IMR-90 (cell line): ENCODE measurements at regions not wholly inside any gene's neighbourhood (a gene's known extent, or its start where the extent isn't known, plus 50 kb on each side); places are given as distances from the start of the nearest gene placed in this dataset.

ENCODE experiments used
- ATAC-seq: fragments of 200-7000 bp; cut with Tn5 transposase; 2 replicates; pipeline ENCODE4 v1.9.1; 2020; ENCODE audit warnings: low read depth, mild to moderate bottlenecking, moderate library complexity
- BruUV-seq: library from RNA; stranded (reverse); fragments of 400-500 nt; replicated peaks from 2 replicates; lab custom pipeline; 2021; lab: Mats Ljungman, UMichigan
- CTCF ChIA-PET: fragments of 300-600 bp; formaldehyde crosslinking; extraction: SDS; loops from one replicate; lab custom pipeline; 2021; ENCODE audit warnings: antibody characterized with exemption; lab: Yijun Ruan, JAX
- POLR2A ChIA-PET: fragments of 300-600 bp; sonication (Branson Sonifier 250); formaldehyde crosslinking; loops from one replicate; lab custom pipeline; 2022; ENCODE audit warnings: antibody characterized with exemption; ENCODE audit not compliant: unreplicated experiment; lab: Charles Lee
- DNase-seq: peaks from one replicate; pipeline ENCODE4 v3.0.0; 2013
- H2AFZ ChIP-seq: replicated peaks from 2 replicates; pipeline ENCODE3; 2013; ENCODE audit warnings: low read length, mild to moderate bottlenecking; ENCODE audit not compliant: poor library complexity
- H2AK5ac ChIP-seq: 2 replicates; pipeline ENCODE4 v1.6.1; 2013; ENCODE audit warnings: low read depth, low read length, inconsistent platforms
- H2AK9ac ChIP-seq: replicated peaks from 2 replicates; pipeline ENCODE3; 2013; ENCODE audit warnings: mild to moderate bottlenecking, low read depth, low read length, moderate library complexity; ENCODE audit not compliant: poor library complexity
- H2BK120ac ChIP-seq: 2 replicates; pipeline ENCODE4 v1.6.1; 2013; ENCODE audit warnings: low read depth, low read length, inconsistent platforms
- H2BK15ac ChIP-seq: 3 replicates; pipeline ENCODE4 v1.6.1; 2013; ENCODE audit warnings: low read depth, low read length, inconsistent platforms
- H2BK20ac ChIP-seq: 2 replicates; pipeline ENCODE4 v1.6.1; 2013; ENCODE audit warnings: low read depth, mild to moderate bottlenecking, inconsistent platforms, low read length, moderate library complexity
- H2BK5ac ChIP-seq: 2 replicates; pipeline ENCODE4 v1.6.1; 2013; ENCODE audit warnings: mild to moderate bottlenecking, low read depth, low read length, inconsistent platforms; ENCODE audit not compliant: poor library complexity, severe bottlenecking
- H3K14ac ChIP-seq: replicated peaks from 2 replicates; pipeline ENCODE4 v1.6.1; 2013; ENCODE audit warnings: low read depth, low read length, inconsistent platforms
- H3K18ac ChIP-seq: 2 replicates; pipeline ENCODE4 v1.6.1; 2013; ENCODE audit warnings: low read depth, low read length, control low read depth
- H3K23ac ChIP-seq: 2 replicates; pipeline ENCODE4 v1.6.1; 2013; ENCODE audit warnings: low read depth, low read length, inconsistent platforms
- H3K27ac ChIP-seq: 2 replicates; pipeline ENCODE4 v1.5.1; 2013; ENCODE audit warnings: mild to moderate bottlenecking, control low read depth, low read length; ENCODE audit not compliant: insufficient read depth
- H3K27me3 ChIP-seq: 2 replicates; pipeline ENCODE4 v1.6.1; 2013; ENCODE audit warnings: low read length; ENCODE audit not compliant: control insufficient read depth, insufficient read depth
- H3K36me3 ChIP-seq: 2 replicates; pipeline ENCODE4 v1.6.1; 2013; ENCODE audit warnings: low read length, mixed read lengths; ENCODE audit not compliant: control insufficient read depth, insufficient read depth
- H3K4ac ChIP-seq: 2 replicates; pipeline ENCODE4 v1.6.1; 2013; ENCODE audit warnings: low read depth, low read length, inconsistent platforms
- H3K4me1 ChIP-seq: 2 replicates; pipeline ENCODE4 v1.6.1; 2013; ENCODE audit warnings: low read length, mixed read lengths; ENCODE audit not compliant: control insufficient read depth, insufficient read depth
- H3K4me2 ChIP-seq: 2 replicates; pipeline ENCODE4 v1.6.1; 2013; ENCODE audit warnings: low read depth, mild to moderate bottlenecking, control low read depth, low read length, moderate library complexity
- H3K4me3 ChIP-seq: 2 replicates; pipeline ENCODE4 v1.5.1; 2013; ENCODE audit warnings: low read depth, mild to moderate bottlenecking, control low read depth, low read length, moderate library complexity; ENCODE audit not compliant: insufficient read depth
- H3K56ac ChIP-seq: 2 replicates; pipeline ENCODE4 v1.6.1; 2013; ENCODE audit warnings: low read length, inconsistent platforms; ENCODE audit not compliant: insufficient read depth; ENCODE audit errors: extremely low read depth
- H3K79me1 ChIP-seq, 2 experiments: 2 replicates each; pipeline ENCODE4 v1.6.1; 2013; ENCODE audit warnings: low read length in 2 of 2, inconsistent platforms in 1 of 2, low read depth in 1 of 2
- H3K9ac ChIP-seq: 2 replicates; pipeline ENCODE4 v1.6.1; 2013; ENCODE audit warnings: low read depth, low read length, control low read depth
- H3K9me1 ChIP-seq: 2 replicates; pipeline ENCODE4 v1.6.1; 2013; ENCODE audit warnings: low read length, inconsistent platforms; ENCODE audit not compliant: insufficient read depth
- H3K9me3 ChIP-seq: 2 replicates; pipeline ENCODE4 v1.6.1; 2013; ENCODE audit warnings: low read length; ENCODE audit not compliant: control insufficient read depth, insufficient read depth
- H4K20me1 ChIP-seq: 2 replicates; pipeline ENCODE4 v1.6.1; 2013; ENCODE audit warnings: low read length, inconsistent platforms; ENCODE audit not compliant: insufficient read depth
- H4K5ac ChIP-seq: 2 replicates; pipeline ENCODE4 v1.6.1; 2013; ENCODE audit warnings: mild to moderate bottlenecking, low read depth, low read length, control low read depth
- H4K8ac ChIP-seq, 2 experiments: 2 replicates each; pipeline ENCODE4 v1.6.1; 2013; ENCODE audit warnings: low read depth in 2 of 2, low read length in 2 of 2, control low read depth in 1 of 2, inconsistent platforms in 1 of 2
- H4K91ac ChIP-seq: 2 replicates; pipeline ENCODE4 v1.6.1; 2013; ENCODE audit warnings: low read depth, low read length, inconsistent platforms; ENCODE audit not compliant: insufficient read depth
- BHLHE40 ChIP-seq: fragments of 150-350 bp; IDR thresholded peaks from 2 replicates; pipeline ENCODE4 v1.6.1; 2016; ENCODE audit warnings: mild to moderate bottlenecking, low read depth, low read length
- CEBPB ChIP-seq: IDR thresholded peaks from 2 replicates; pipeline ENCODE4 v1.6.1; 2012; ENCODE audit warnings: low read depth, low read length, improper control_type of control experiment
- CHD1 ChIP-seq: IDR thresholded peaks from 2 replicates; pipeline ENCODE4 v1.6.1; 2012; ENCODE audit warnings: low read depth, low read length, improper control_type of control experiment
- ELK1 ChIP-seq: fragments of 150-350 bp; IDR thresholded peaks from 2 replicates; pipeline ENCODE4 v1.6.1; 2016; ENCODE audit warnings: low read depth, mild to moderate bottlenecking, low read length, moderate library complexity, borderline replicate concordance
- FOS ChIP-seq: fragments of 150-350 bp; IDR thresholded peaks from 2 replicates; pipeline ENCODE4 v1.6.1; 2016; ENCODE audit warnings: low read depth, low read length
- MAZ ChIP-seq: IDR thresholded peaks from 2 replicates; pipeline ENCODE4 v1.6.1; 2012; ENCODE audit warnings: low read depth, mild to moderate bottlenecking, low read length, improper control_type of control experiment, moderate library complexity, borderline replicate concordance
- NFE2L2 ChIP-seq: fragments of 150-350 bp; IDR thresholded peaks from 2 replicates; pipeline ENCODE4 v1.6.1; 2016; ENCODE audit warnings: low read depth, mild to moderate bottlenecking, low read length
- RAD21 ChIP-seq: IDR thresholded peaks from 2 replicates; pipeline ENCODE4 v1.6.1; 2012; ENCODE audit warnings: low read length, improper control_type of control experiment
- RCOR1 ChIP-seq: IDR thresholded peaks from 2 replicates; pipeline ENCODE4 v1.6.1; 2012; ENCODE audit warnings: mild to moderate bottlenecking, low read length, improper control_type of control experiment; ENCODE audit not compliant: insufficient replicate concordance
- USF2 ChIP-seq: fragments of 150-350 bp; IDR thresholded peaks from 2 replicates; pipeline ENCODE4 v1.6.1; 2017; ENCODE audit warnings: mild to moderate bottlenecking, antibody characterized with exemption, low read length, low read depth
- WGBS, 2 experiments: methylation state at CpG; one replicate each; pipeline versions ENCODE4 v1.1.5 to v1.1.7; 2013; ENCODE audit warnings: missing lambda C conversion rate in 2 of 2; ENCODE audit not compliant: insufficient read length in 1 of 2; ENCODE audit errors: extremely low coverage in 2 of 2; 5-methylcytosine and 5-hydroxymethylcytosine counted together
- dilution Hi-C: fragments of 300-500 bp; cut with HindIII; formaldehyde crosslinking; loops from one replicate; pipeline ENCODE4 v1.14.3; 2018; ENCODE audit warnings: low sequenced_read_pairs; ENCODE audit not compliant: unreplicated experiment
- in situ Hi-C: fragments of 300-500 bp; cut with MboI; formaldehyde crosslinking; loops from 3 replicates; pipeline ENCODE4 v1.14.3; 2019; ENCODE audit warnings: low sequenced_read_pairs, inconsistent platforms, mixed read lengths
- intact Hi-C: fragments of 100-400 bp; cut with micrococcal nuclease; formaldehyde crosslinking; loops from 2 replicates; pipeline ENCODE4 v1.10.0; 2022

GRCh38 chr2:188892636-188893035, 81.5 kb upstream of the COL3A1 start:
- Histone ChIP-seq H4K8ac (no peak overlapping the region), H2AFZ (no peak overlapping the region), H3K4ac (no peak overlapping the region), H3K4me2 (peak overlapping the region; percentile 22), H3K4me1 (peaks cover 2% of the 10 kb centered on the region), H4K91ac (no peak overlapping the region), H2BK5ac (no peak overlapping the region), H4K5ac (no peak overlapping the region), H2BK20ac (no peak overlapping the region; the same call in 1 of the 2 replicates), H2BK120ac (no peak overlapping the region), H3K56ac (no peak overlapping the region), H2AK5ac (no peak overlapping the region), H3K79me1 (no peaks in the 10 kb centered on the region), H3K9me3 (peaks cover 10% of the 10 kb centered on the region), H3K23ac (no peak overlapping the region), H2AK9ac (no peak overlapping the region), H3K9ac (no peak overlapping the region), H3K9me1 (no peaks in the 10 kb centered on the region), H4K20me1 (no peaks in the 10 kb centered on the region), H3K27me3 (no peaks in the 10 kb centered on the region), H2BK15ac (no peak overlapping the region), H3K4me3 (no peak overlapping the region), H3K27ac (no peak overlapping the region; the same call in 1 of the 2 replicates), H3K18ac (peak overlapping the region; percentile 23; the same call in 1 of the 2 replicates), H3K14ac (no peak overlapping the region; the same call in 1 of the 2 replicates), H3K36me3 (no peaks in the 10 kb centered on the region)
- dilution Hi-C loops (no loop called here), in situ Hi-C loops (no loop called here), intact Hi-C loops (no loop called here)
- DNase-seq (peak; percentile 47), ATAC-seq (peak; percentile 48; the same call in 1 of the 2 replicates)
- no TSS peak for BruUV-seq
- WGBS, 2 experiments, result no CpG with 5 or more reads among the region's 1 CpG
- ChIA-PET CTCF (no interaction called here), POLR2A (no interaction called here)
- no peak for TF ChIP-seq USF2
- no peak for TF ChIP-seq MAZ
- no peak for TF ChIP-seq NFE2L2
- no peak for TF ChIP-seq BHLHE40
- no peak for TF ChIP-seq CHD1
- TF ChIP-seq ELK1, result no peak
- no peak for TF ChIP-seq FOS
- TF ChIP-seq CEBPB, result no peak
- TF ChIP-seq RAD21, result no peak
- no peak for TF ChIP-seq RCOR1
